SK-N-MC (cell line): ENCODE measurements at regions not wholly inside any gene's neighbourhood (a gene's known extent, or its start where the extent isn't known, plus 50 kb on each side); places are given as distances from the start of the nearest gene placed in this dataset.
"Not testable (repeated sequence)": the region's sequence is repeated elsewhere in the genome, so short reads cannot be mapped to it uniquely, and the experiment has no call there.

Experiments used
- DNase-seq: peaks from one replicate; pipeline ENCODE4 v3.0.0-alpha.2; 2011; ENCODE audit warnings: low read depth, low spot score
- H3K27ac ChIP-seq: fragments of 200-600 bp; sonication (generic); 2 replicates; pipeline ENCODE4 v1.5.1; 2016; ENCODE audit warnings: mixed run types
- H3K36me3 ChIP-seq: fragments of 200-600 bp; sonication (generic); 2 replicates; pipeline ENCODE4 v1.6.1; 2017; ENCODE audit warnings: antibody characterized with exemption, low read length, mixed read lengths; ENCODE audit not compliant: insufficient read depth
- H3K4me3 ChIP-seq: fragments of 200-600 bp; sonication (generic); 2 replicates; pipeline ENCODE4 v1.5.1; 2016
- H3K9ac ChIP-seq: fragments of 200-600 bp; sonication (generic); 2 replicates; pipeline ENCODE4 v1.8.0; 2017; ENCODE audit warnings: mixed run types, mixed read lengths; ENCODE audit not compliant: insufficient read length
- H3K9me3 ChIP-seq: fragments of 200-600 bp; sonication (generic); 2 replicates; pipeline ENCODE4 v1.6.1; 2017; ENCODE audit warnings: low read depth, mild to moderate bottlenecking, antibody characterized with exemption, low read length, moderate library complexity, mixed read lengths
- EZH2 ChIP-seq: fragments of 200-600 bp; sonication (generic); IDR thresholded peaks from one replicate; pipeline ENCODE4 v1.6.1; 2017; ENCODE audit warnings: antibody characterized with exemption
- FOXP2 ChIP-seq: optimal IDR thresholded peaks from 2 replicates; pipeline ENCODE3; 2011; ENCODE audit warnings: mild to moderate bottlenecking, moderate library complexity; ENCODE audit not compliant: insufficient read depth; ENCODE audit errors: extremely low read length, control extremely low read depth
- POLR2AphosphoS5 ChIP-seq: IDR thresholded peaks from 2 replicates; pipeline ENCODE4 v1.6.1; 2012; ENCODE audit warnings: mild to moderate bottlenecking, low read depth, low read length, borderline replicate concordance

DNA sequence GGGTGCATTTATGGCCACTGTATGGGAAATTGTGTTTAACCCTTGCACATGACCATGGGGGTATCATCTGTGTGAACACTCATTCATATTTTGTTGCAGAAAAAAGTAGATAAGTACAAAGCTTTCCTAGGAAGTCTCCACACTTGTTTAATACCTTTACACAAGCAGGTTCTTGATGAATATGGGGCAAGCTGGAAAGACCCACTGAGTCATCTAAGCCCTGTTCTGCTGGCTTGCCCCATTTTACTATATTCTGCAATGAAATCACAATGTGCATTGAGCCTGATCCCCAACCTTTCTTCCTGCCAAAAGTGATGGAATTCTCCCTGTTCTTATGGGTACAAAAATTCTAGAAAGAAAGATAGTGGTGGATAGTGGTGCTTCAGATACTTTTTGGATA, 99.8 kb downstream of the CCDC71L start:
- H3K9ac ChIP-seq = no peak overlapping the region
- no peak for DNase-seq
- H3K36me3 ChIP-seq = no peaks in the 10 kb centered on the region
- H3K4me3 ChIP-seq = no peak overlapping the region
- no peak overlapping the region for H3K27ac ChIP-seq
- TF ChIP-seq FOXP2 = no peak
- no peak for TF ChIP-seq POLR2AphosphoS5
- TF ChIP-seq EZH2 = no peak
- no peaks in the 10 kb centered on the region for H3K9me3 ChIP-seq

DNA sequence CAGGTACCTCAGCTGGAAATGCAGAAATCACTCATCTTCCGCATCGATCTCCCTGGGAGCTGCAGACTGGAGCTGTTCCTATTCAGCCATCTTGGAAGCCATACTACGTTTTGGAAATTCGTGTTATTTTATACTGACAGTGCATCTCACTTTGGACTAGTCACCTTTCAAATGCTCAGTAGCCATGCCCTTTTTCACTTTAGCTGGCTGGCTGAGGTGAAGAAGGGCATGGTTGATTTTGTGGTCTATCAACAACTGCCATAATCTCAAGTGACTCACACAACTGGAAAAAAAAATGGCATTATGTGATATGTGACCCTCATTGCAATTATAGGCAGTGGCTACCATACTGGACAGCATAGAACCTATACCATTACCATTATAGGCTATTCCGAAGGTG, 100.5 kb downstream of the CCDC71L start:
- no peak for DNase-seq
- Histone ChIP-seq H3K36me3 (no peaks in the 10 kb centered on the region), H3K9ac (no peak overlapping the region), H3K9me3 (no peaks in the 10 kb centered on the region), H3K27ac (no peak overlapping the region), H3K4me3 (no peak overlapping the region)
- TF ChIP-seq FOXP2 (no peak), EZH2 (no peak), POLR2AphosphoS5 (no peak)

DNA sequence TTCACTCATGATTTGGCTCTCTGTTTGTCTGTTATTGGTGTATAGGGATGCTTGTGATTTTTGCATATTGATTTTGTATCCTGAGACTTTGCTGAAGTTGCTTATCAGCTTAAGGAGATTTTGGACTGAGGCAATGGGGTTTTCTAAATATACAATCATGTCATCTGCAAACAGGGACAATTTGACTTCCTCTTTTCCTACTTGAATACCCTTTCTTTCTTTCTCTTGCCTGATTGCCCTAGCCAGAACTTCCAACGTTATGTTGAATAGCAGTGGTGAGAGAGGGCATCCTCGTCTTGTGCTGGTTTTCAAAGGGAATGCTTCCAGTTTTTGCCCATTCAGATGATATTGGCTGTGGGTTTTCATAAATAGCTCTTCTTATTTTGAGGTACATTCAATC, 104.7 kb downstream of the CCDC71L start:
- H3K36me3 ChIP-seq, H3K9ac ChIP-seq, H3K9me3 ChIP-seq, H3K4me3 ChIP-seq, DNase-seq, H3K27ac ChIP-seq: not testable (repeated sequence)

DNA sequence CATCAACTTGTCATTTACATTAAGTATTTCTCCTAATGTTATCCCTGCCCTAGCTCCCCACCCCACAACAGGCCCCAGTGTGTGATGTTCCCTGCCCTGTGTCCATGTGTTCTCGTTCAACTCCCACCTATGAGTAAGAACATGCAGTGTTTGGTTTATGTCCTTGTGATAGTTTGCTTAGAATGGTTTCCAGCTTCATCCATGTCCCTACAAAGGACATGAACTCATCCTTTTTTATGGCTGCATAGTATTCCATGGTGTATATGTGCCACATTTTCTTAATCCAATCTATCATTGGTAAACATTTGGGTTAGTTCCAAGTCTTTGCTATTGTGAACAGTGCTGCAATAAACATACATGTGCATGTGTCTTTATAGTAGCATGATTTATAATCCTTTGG, 106.3 kb downstream of the CCDC71L start:
- H3K36me3 ChIP-seq, H3K9ac ChIP-seq, DNase-seq, H3K9me3 ChIP-seq, H3K4me3 ChIP-seq, H3K27ac ChIP-seq: not testable (repeated sequence)

DNA sequence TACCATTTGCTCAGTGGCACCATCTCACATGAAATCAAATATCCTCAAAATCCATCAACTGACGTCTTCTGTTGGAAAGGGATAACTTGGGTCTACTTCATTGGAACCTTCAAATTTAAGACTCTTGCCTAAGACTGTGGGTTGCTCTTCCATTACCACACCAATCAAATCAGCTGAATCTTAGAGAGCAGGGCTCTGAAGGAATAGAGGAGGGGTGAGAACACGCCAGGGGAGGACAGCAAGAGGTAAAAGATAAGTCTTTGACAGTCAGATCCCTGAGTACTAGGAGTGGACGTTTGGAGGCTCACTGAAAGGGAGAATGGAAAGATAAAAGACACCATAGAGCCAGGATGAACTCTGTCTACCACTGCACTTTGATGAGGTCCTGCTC, 107.5 kb downstream of the CCDC71L start:
- no peak overlapping the region for H3K4me3 ChIP-seq
- no peak overlapping the region for H3K27ac ChIP-seq
- no peak overlapping the region for H3K9ac ChIP-seq
- H3K9me3 ChIP-seq = no peaks in the 10 kb centered on the region
- no peak for DNase-seq
- no peaks in the 10 kb centered on the region for H3K36me3 ChIP-seq
- TF ChIP-seq POLR2AphosphoS5 = no peak
- TF ChIP-seq EZH2 = no peak
- no peak for TF ChIP-seq FOXP2

DNA sequence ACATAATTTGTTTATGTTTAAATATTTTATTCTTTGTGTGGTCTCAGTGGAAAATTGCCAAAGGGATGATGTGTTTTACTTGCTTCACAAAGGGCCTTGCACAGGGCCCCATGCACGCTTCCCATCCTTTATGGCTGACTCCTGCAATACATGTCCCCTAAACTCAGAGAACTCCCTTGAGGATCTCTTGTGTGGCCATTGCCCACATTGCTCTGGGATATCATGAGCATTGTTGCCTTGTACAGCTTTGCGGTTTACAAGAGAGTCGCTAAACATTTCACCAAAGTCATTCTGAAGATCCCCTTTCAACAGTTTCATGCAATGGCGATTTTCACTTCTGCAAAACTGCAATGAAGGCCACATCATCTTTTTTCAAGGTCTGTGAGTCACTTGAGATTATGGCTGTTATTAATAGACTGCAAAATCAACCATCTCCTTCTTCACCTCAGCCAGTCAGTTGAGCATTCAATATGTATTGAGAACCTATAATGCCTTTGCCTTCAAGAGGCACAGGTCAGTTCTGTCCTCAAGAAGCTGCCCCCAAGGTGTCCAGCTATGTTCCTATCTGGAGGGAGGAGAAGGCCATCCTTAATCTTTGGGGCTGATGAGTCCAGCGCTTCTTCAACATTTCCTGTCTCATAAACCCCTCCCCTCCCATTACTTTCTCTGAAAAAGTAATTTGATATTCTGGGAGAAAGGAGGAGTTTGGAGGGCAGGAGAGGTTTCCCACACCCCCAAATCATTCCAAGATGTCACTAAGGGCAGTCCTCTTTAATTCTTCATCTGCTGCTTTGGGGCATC, 108.1 kb downstream of the CCDC71L start:
- Histone ChIP-seq H3K9me3 (no peaks in the 10 kb centered on the region), H3K36me3 (no peaks in the 10 kb centered on the region), H3K4me3 (no peak overlapping the region), H3K27ac (no peak overlapping the region), H3K9ac (no peak overlapping the region)
- TF ChIP-seq POLR2AphosphoS5 = no peak
- TF ChIP-seq FOXP2 = no peak
- TF ChIP-seq EZH2 = no peak
- no peak for DNase-seq

DNA sequence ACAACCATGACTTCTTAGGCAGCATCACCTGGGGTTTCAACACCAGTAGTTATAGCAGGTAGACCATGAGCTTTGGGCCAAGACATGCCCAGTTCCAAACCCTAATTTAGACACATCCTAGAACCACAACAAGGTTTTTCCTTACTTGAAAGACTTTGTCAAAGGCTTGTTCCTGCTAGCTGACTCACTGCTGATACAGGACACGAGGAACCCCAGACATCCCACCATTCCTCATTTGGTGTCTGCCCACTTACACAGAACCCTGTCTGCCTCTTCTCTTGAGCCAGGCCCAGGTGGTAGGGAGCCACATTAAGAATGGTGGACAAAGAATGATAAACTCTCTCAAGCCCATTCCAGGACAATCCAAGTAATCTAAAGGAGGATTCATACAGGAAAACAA, 109.0 kb downstream of the CCDC71L start:
- TF ChIP-seq EZH2 = no peak
- no peak for TF ChIP-seq POLR2AphosphoS5
- TF ChIP-seq FOXP2 = no peak
- H3K36me3 ChIP-seq = no peaks in the 10 kb centered on the region
- DNase-seq = no peak
- no peak overlapping the region for H3K4me3 ChIP-seq
- H3K27ac ChIP-seq = no peak overlapping the region
- H3K9ac ChIP-seq = no peak overlapping the region
- no peaks in the 10 kb centered on the region for H3K9me3 ChIP-seq

DNA sequence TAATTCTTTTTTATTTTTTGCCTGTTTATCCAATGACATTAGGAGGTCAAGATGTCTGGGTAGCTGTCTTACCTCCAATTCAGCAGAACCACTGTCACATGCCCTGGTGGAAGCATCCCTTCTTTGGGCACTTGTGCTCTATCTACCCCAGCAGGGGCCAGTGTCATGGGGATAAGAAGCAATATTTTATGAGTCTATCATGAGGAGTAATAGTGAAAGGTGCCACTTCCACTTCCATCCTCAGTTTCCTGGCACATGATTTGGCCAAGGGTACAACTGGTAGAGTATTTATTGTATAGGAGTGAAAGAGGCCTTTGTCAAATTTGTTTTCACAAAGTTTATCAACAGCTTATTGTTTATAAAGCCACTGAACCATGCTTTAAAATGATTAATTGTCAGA, 112.5 kb downstream of the CCDC71L start:
- Histone ChIP-seq H3K4me3 (no peak overlapping the region), H3K27ac (no peak overlapping the region), H3K36me3 (no peaks in the 10 kb centered on the region), H3K9me3 (no peaks in the 10 kb centered on the region), H3K9ac (no peak overlapping the region)
- DNase-seq = no peak
- TF ChIP-seq FOXP2 (no peak), POLR2AphosphoS5 (no peak), EZH2 (no peak)

DNA sequence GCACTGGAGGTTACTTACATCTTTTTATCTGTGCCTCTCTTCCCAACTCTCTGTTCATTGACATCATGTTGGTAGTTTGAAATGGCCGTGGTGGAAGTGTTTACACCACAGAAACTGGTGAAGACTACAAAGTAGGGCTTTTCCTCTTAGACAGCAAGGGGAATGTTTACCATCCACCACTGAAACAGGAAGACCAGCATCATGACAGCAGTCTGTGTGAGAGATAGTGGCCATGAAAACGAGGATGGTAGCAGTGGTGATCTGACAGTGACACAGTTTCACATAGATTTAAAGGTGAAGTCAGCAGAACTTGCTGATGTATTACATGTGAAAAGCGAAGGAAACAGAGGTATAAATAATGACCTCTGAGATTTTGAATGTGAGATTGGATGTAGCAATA, 115.7 kb downstream of the CCDC71L start:
- no peak overlapping the region for H3K9ac ChIP-seq
- no peaks in the 10 kb centered on the region for H3K9me3 ChIP-seq
- H3K27ac ChIP-seq = no peak overlapping the region
- no peak for TF ChIP-seq POLR2AphosphoS5
- no peak for TF ChIP-seq EZH2
- no peak for TF ChIP-seq FOXP2
- H3K36me3 ChIP-seq = no peaks in the 10 kb centered on the region
- H3K4me3 ChIP-seq = no peak overlapping the region
- no peak for DNase-seq
